H9 (cell line): ENCODE measurements at regions not wholly inside any gene's neighbourhood (a gene's known extent, or its start where the extent isn't known, plus 50 kb on each side); places are given as distances from the start of the nearest gene placed in this dataset.
A peak's percentile ranks its signal among the peaks of the same experiment; 100 is the strongest.

Experiments
- DNase-seq: peaks from one replicate; pipeline ENCODE4 v3.0.0-alpha.2; 2017
- H2AFZ ChIP-seq: one replicate; pipeline ENCODE4 v1.6.1; 2013; ENCODE audit warnings: mild to moderate bottlenecking, low read length, control low read depth, moderate library complexity
- H2AK5ac ChIP-seq: 2 replicates; pipeline ENCODE4 v1.6.1; 2013; ENCODE audit warnings: low read length, control low read depth, mixed read lengths; ENCODE audit not compliant: insufficient read length
- H2BK120ac ChIP-seq: one replicate; pipeline ENCODE4 v1.6.1; 2013; ENCODE audit warnings: low read depth, mild to moderate bottlenecking, low read length, control low read depth, inconsistent platforms; ENCODE audit not compliant: poor library complexity, severe bottlenecking
- H2BK12ac ChIP-seq: 2 replicates; pipeline ENCODE4 v1.6.1; 2013; ENCODE audit warnings: low read length, control low read depth, mixed read lengths, low read depth; ENCODE audit not compliant: insufficient read length
- H2BK15ac ChIP-seq: 2 replicates; pipeline ENCODE4 v1.6.1; 2013; ENCODE audit warnings: low read depth, low read length, control low read depth
- H2BK20ac ChIP-seq: one replicate; pipeline ENCODE4 v1.6.1; 2013; ENCODE audit warnings: low read depth, mild to moderate bottlenecking, low read length, control low read depth, inconsistent platforms; ENCODE audit not compliant: poor library complexity, severe bottlenecking
- H2BK5ac ChIP-seq: 2 replicates; pipeline ENCODE4 v1.6.1; 2013; ENCODE audit warnings: low read length, control low read depth, mixed read lengths; ENCODE audit not compliant: insufficient read length
- H3K14ac ChIP-seq: 2 replicates; pipeline ENCODE4 v1.6.1; 2013; ENCODE audit warnings: low read length, control low read depth; ENCODE audit not compliant: insufficient read depth
- H3K18ac ChIP-seq: 2 replicates; pipeline ENCODE4 v1.6.1; 2013; ENCODE audit warnings: low read depth, mild to moderate bottlenecking, mixed read lengths, low read length, control low read depth; ENCODE audit not compliant: insufficient read length
- H3K23ac ChIP-seq: 2 replicates; pipeline ENCODE4 v1.6.1; 2013; ENCODE audit warnings: low read length, control low read depth, mixed read lengths, low read depth; ENCODE audit not compliant: insufficient read length
- H3K23me2 ChIP-seq: 2 replicates; pipeline ENCODE4 v1.6.1; 2013; ENCODE audit warnings: low read depth, mild to moderate bottlenecking, mixed read lengths, low read length, control low read depth; ENCODE audit not compliant: insufficient read length, poor library complexity, severe bottlenecking
- H3K27ac ChIP-seq: 2 replicates; pipeline ENCODE4 v1.5.1; 2013; ENCODE audit warnings: low read length, control low read depth, mixed read lengths, low read depth; ENCODE audit not compliant: insufficient read length
- H3K27me3 ChIP-seq: 2 replicates; pipeline ENCODE4 v1.6.1; 2013; ENCODE audit warnings: low read length, control low read depth, inconsistent platforms; ENCODE audit not compliant: insufficient read depth
- H3K4ac ChIP-seq: 2 replicates; pipeline ENCODE4 v1.6.1; 2013; ENCODE audit warnings: low read depth, mild to moderate bottlenecking, control low read depth, inconsistent platforms, low read length, moderate library complexity
- H3K4me1 ChIP-seq: 2 replicates; pipeline ENCODE4 v1.6.1; 2013; ENCODE audit warnings: low read length, control low read depth, inconsistent platforms; ENCODE audit not compliant: insufficient read depth
- H3K4me2 ChIP-seq: 2 replicates; pipeline ENCODE4 v1.6.1; 2013; ENCODE audit warnings: low read length, control low read depth, mixed read lengths; ENCODE audit not compliant: insufficient read length, insufficient read depth
- H3K56ac ChIP-seq: 2 replicates; pipeline ENCODE4 v1.6.1; 2013; ENCODE audit warnings: low read depth, mild to moderate bottlenecking, mixed read lengths, low read length, control low read depth; ENCODE audit not compliant: insufficient read length
- H3K79me1 ChIP-seq: 2 replicates; pipeline ENCODE4 v1.6.1; 2013; ENCODE audit warnings: low read depth, mild to moderate bottlenecking, moderate library complexity, low read length, control low read depth, inconsistent platforms; ENCODE audit not compliant: insufficient read depth, poor library complexity, severe bottlenecking
- H3K79me2 ChIP-seq: 2 replicates; pipeline ENCODE4 v1.6.1; 2013; ENCODE audit warnings: low read length, control low read depth, inconsistent platforms; ENCODE audit not compliant: insufficient read depth
- H3K9ac ChIP-seq: 2 replicates; pipeline ENCODE4 v1.6.1; 2013; ENCODE audit warnings: low read length, control low read depth, mixed read lengths; ENCODE audit not compliant: insufficient read length; ENCODE audit errors: extremely low read depth
- H3K9me3 ChIP-seq: one replicate; pipeline ENCODE4 v1.6.1; 2013; ENCODE audit warnings: low read depth, low read length, inconsistent platforms; ENCODE audit not compliant: control insufficient read depth
- H3T11ph ChIP-seq: one replicate; pipeline ENCODE4 v1.6.1; 2013; ENCODE audit warnings: mild to moderate bottlenecking, low read length, control low read depth, inconsistent platforms
- H4K20me1 ChIP-seq: one replicate; pipeline ENCODE4 v1.6.1; 2013; ENCODE audit not compliant: control insufficient read depth, insufficient read length, insufficient read depth
- H4K5ac ChIP-seq: 2 replicates; pipeline ENCODE4 v1.6.1; 2013; ENCODE audit warnings: low read depth, mild to moderate bottlenecking, mixed read lengths, low read length, control low read depth; ENCODE audit not compliant: insufficient read length
- H4K8ac ChIP-seq: replicated peaks from 2 replicates; pipeline ENCODE4 v1.6.1; 2013; ENCODE audit warnings: low read length, control low read depth, mixed read lengths, low read depth; ENCODE audit not compliant: insufficient read length
- H4K91ac ChIP-seq: 2 replicates; pipeline ENCODE4 v1.6.1; 2013; ENCODE audit warnings: low read depth, mild to moderate bottlenecking, moderate library complexity, mixed read lengths, low read length, control low read depth; ENCODE audit not compliant: insufficient read length
- H3K27ac Mint-ChIP-seq, 3 experiments: 2 replicates in 2 of 3; 3 replicates in 1 of 3; pipeline ENCODE4 v1.8.0; 2020 to 2021; ENCODE audit warnings: mixed read lengths in 3 of 3, mild to moderate bottlenecking in 1 of 3, moderate library complexity in 1 of 3
- H3K27me3 Mint-ChIP-seq: 2 replicates; pipeline ENCODE4 v1.8.0; 2021; ENCODE audit warnings: low read depth, mild to moderate bottlenecking, moderate library complexity, mixed read lengths
- H3K36me3 Mint-ChIP-seq, 3 experiments: 2 replicates in 2 of 3; 3 replicates in 1 of 3; pipeline ENCODE4 v1.8.0; 2020 to 2021; ENCODE audit warnings: low read depth in 3 of 3, mixed read lengths in 3 of 3; ENCODE audit not compliant: insufficient read depth in 1 of 3
- H3K4me1 Mint-ChIP-seq, 2 experiments: 2 replicates each; pipeline ENCODE4 v1.8.0; 2020; ENCODE audit warnings: mixed read lengths in 2 of 2
- H3K4me3 Mint-ChIP-seq, 2 experiments: 2 replicates in 1 of 2; 3 replicates in 1 of 2; pipeline ENCODE4 v1.8.0; 2020 to 2021; ENCODE audit warnings: mild to moderate bottlenecking in 2 of 2, mixed read lengths in 2 of 2, moderate library complexity in 1 of 2
- H3K9me3 Mint-ChIP-seq, 2 experiments: 2 replicates in 1 of 2; 3 replicates in 1 of 2; pipeline ENCODE4 v1.8.0; 2020; ENCODE audit warnings: mild to moderate bottlenecking in 2 of 2, mixed read lengths in 2 of 2, moderate library complexity in 1 of 2
- WGBS: extraction: QIAGEN DNeasy Blood & Tissue Kit; methylation state at CpG from one replicate; pipeline ENCODE4 v1.1.7; 2013; ENCODE audit warnings: missing lambda C conversion rate, low lambda C conversion rate, mixed read lengths; ENCODE audit not compliant: insufficient read length; ENCODE audit errors: extremely low coverage; 5-methylcytosine and 5-hydroxymethylcytosine counted together
- TF ChIP-seq, protein P1 (sequence below): fragments of 200-600 bp; sonication (generic); conservative IDR thresholded peaks from 3 replicates; pipeline ENCODE4 v1.8.0; 2021; ENCODE audit warnings: antibody characterized with exemption, mild to moderate bottlenecking

GRCh38 chr2:166805753-166806152 is 82.5 kb upstream of the XIRP2 start:
- no peak overlapping the region for H3T11ph ChIP-seq
- H3K23ac ChIP-seq, result no peak overlapping the region
- no peak overlapping the region for H3K4me3 Mint-ChIP-seq
- no peak overlapping the region for H3K27ac ChIP-seq
- H3K23me2 ChIP-seq, result no peaks in the 10 kb centered on the region
- H2AK5ac ChIP-seq, result no peak overlapping the region
- H2BK20ac ChIP-seq, result no peak overlapping the region
- 0 out of 7 replicates have a peak overlapping the region, but pooled peaks of 1 of the 3 experiments have one; percentile 16 for H3K27ac Mint-ChIP-seq
- H4K91ac ChIP-seq, result no peak overlapping the region
- H3K56ac ChIP-seq, result no peak overlapping the region
- no peak overlapping the region for H3K9ac ChIP-seq
- no CpG with 5 or more reads among the region's 2 CpGs for WGBS
- peaks cover 3 to 6% of the 10 kb centered on the region in 2 experiments; a peak in 2 of 5 replicates for H3K9me3 Mint-ChIP-seq
- TF ChIP-seq, protein P1, sequence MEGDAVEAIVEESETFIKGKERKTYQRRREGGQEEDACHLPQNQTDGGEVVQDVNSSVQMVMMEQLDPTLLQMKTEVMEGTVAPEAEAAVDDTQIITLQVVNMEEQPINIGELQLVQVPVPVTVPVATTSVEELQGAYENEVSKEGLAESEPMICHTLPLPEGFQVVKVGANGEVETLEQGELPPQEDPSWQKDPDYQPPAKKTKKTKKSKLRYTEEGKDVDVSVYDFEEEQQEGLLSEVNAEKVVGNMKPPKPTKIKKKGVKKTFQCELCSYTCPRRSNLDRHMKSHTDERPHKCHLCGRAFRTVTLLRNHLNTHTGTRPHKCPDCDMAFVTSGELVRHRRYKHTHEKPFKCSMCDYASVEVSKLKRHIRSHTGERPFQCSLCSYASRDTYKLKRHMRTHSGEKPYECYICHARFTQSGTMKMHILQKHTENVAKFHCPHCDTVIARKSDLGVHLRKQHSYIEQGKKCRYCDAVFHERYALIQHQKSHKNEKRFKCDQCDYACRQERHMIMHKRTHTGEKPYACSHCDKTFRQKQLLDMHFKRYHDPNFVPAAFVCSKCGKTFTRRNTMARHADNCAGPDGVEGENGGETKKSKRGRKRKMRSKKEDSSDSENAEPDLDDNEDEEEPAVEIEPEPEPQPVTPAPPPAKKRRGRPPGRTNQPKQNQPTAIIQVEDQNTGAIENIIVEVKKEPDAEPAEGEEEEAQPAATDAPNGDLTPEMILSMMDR, result no peak
- H3K14ac ChIP-seq, result no peak overlapping the region
- no peak overlapping the region for H4K5ac ChIP-seq
- no peaks in the 10 kb centered on the region for H3K4me1 ChIP-seq
- H4K20me1 ChIP-seq, result no peaks in the 10 kb centered on the region
- no peaks in the 10 kb centered on the region for H3K9me3 ChIP-seq
- no peak overlapping the region for H2BK12ac ChIP-seq
- DNase-seq, result no peak
- H3K4me1 Mint-ChIP-seq, result peaks cover 0 to 4% of the 10 kb centered on the region in 2 experiments; a peak in 1 of 4 replicates
- H3K27me3 Mint-ChIP-seq, result no peaks in the 10 kb centered on the region
- H3K4ac ChIP-seq, result no peak overlapping the region
- H3K79me1 ChIP-seq, result no peaks in the 10 kb centered on the region
- no peaks in the 10 kb centered on the region for H3K27me3 ChIP-seq
- H2BK120ac ChIP-seq, result no peak overlapping the region
- H2BK15ac ChIP-seq, result peak overlapping the region; percentile 80; the same call in 1 of the 2 replicates
- H2AFZ ChIP-seq, result no peak overlapping the region
- H3K36me3 Mint-ChIP-seq, result no peaks in the 10 kb centered on the region
- no peak overlapping the region for H3K18ac ChIP-seq
- no peak overlapping the region for H2BK5ac ChIP-seq
- H4K8ac ChIP-seq, result no peak overlapping the region
- H3K79me2 ChIP-seq, result no peaks in the 10 kb centered on the region
- H3K4me2 ChIP-seq, result no peak overlapping the region
